Activated CD4-positive, alpha-beta T cell treated with anti-CD3 and anti-CD28 coated beads, Interleukin-2, amount 50 U/mL, for 16 hours (primary cell): ENCODE measurements at regions not wholly inside any gene's neighbourhood (a gene's known extent, or its start where the extent isn't known, plus 50 kb on each side); places are given as distances from the start of the nearest gene placed in this dataset.
A peak's percentile ranks its signal among the peaks of the same experiment; 100 is the strongest.
"Not testable (repeated sequence)": the region's sequence is repeated elsewhere in the genome, so short reads cannot be mapped to it uniquely, and the experiment has no call there.

Experiments used
- DNase-seq: peaks from one replicate; pipeline ENCODE4 v3.0.0-alpha.2; 2020

- DNase-seq = not testable (repeated sequence)
These were observed 112.9 kb downstream of the PCSK1 start for GRCh38 chr5:96319981-96320739.

- no peak for DNase-seq
These were observed 114.4 kb downstream of the PCSK1 start for GRCh38 chr5:96318569-96319110.

GRCh38 chr5:96317945-96318344 lies 115.1 kb downstream of the PCSK1 start:
- DNase-seq = no peak

- no peak for DNase-seq
These were observed 116.6 kb downstream of the PCSK1 start for GRCh38 chr5:96316487-96316886.

GRCh38 chr5:96316017-96316416 lies 117.0 kb downstream of the PCSK1 start:
- no peak for DNase-seq

GRCh38 chr5:96315431-96315830 lies 117.6 kb downstream of the PCSK1 start:
- no peak for DNase-seq

- no peak for DNase-seq
These were observed 120.7 kb downstream of the PCSK1 start for GRCh38 chr5:96312383-96312782.

- not testable (repeated sequence) for DNase-seq
These were observed 126.0 kb downstream of the PCSK1 start for GRCh38 chr5:96307047-96307446.

- no peak for DNase-seq
These were observed 130.8 kb downstream of the PCSK1 start for GRCh38 chr5:96302174-96302738.

GRCh38 chr5:96300976-96301375 lies 132.1 kb downstream of the PCSK1 start:
- no peak for DNase-seq

GRCh38 chr5:96297867-96298266 lies 135.2 kb downstream of the PCSK1 start:
- DNase-seq = peak; percentile 68

- peak; percentile 32 for DNase-seq
These were observed 135.8 kb downstream of the PCSK1 start for GRCh38 chr5:96297290-96297689.

GRCh38 chr5:96294884-96295202 lies 138.2 kb downstream of the PCSK1 start:
- DNase-seq = no peak

- DNase-seq = no peak
These were observed 138.8 kb downstream of the PCSK1 start for GRCh38 chr5:96293966-96294883.

GRCh38 chr5:96292582-96293247 lies 140.3 kb downstream of the PCSK1 start:
- DNase-seq = no peak

GRCh38 chr5:96289287-96289686 lies 143.8 kb downstream of the PCSK1 start:
- DNase-seq = peak; percentile 32

- DNase-seq = no peak
These were observed 144.2 kb downstream of the PCSK1 start for GRCh38 chr5:96288845-96289185.

GRCh38 chr5:96288166-96288844 lies 144.7 kb downstream of the PCSK1 start:
- DNase-seq = peak; percentile 72

- DNase-seq = no peak
These were observed 145.9 kb downstream of the PCSK1 start for GRCh38 chr5:96287136-96287535.

GRCh38 chr5:96285823-96286222 lies 147.2 kb downstream of the PCSK1 start:
- no peak for DNase-seq

- no peak for DNase-seq
These were observed 148.2 kb downstream of the PCSK1 start for GRCh38 chr5:96284727-96285389.

- DNase-seq = no peak
These were observed 149.5 kb downstream of the PCSK1 start for GRCh38 chr5:96283589-96283988.
